H4 (cell line): ENCODE measurements at regions not wholly inside any gene's neighbourhood (a gene's known extent, or its start where the extent isn't known, plus 50 kb on each side); places are given as distances from the start of the nearest gene placed in this dataset.
"Not testable (repeated sequence)": the region's sequence is repeated elsewhere in the genome, so short reads cannot be mapped to it uniquely, and the experiment has no call there.

Experiments
- DNase-seq: peaks from one replicate; pipeline ENCODE4 v3.0.0-alpha.2; 2015; ENCODE audit warnings: low spot score

- DNase-seq, result not testable (repeated sequence)
These were observed 162.2 kb downstream of the LAT start for GRCh38 chr16:29146808-29147643.

DNA sequence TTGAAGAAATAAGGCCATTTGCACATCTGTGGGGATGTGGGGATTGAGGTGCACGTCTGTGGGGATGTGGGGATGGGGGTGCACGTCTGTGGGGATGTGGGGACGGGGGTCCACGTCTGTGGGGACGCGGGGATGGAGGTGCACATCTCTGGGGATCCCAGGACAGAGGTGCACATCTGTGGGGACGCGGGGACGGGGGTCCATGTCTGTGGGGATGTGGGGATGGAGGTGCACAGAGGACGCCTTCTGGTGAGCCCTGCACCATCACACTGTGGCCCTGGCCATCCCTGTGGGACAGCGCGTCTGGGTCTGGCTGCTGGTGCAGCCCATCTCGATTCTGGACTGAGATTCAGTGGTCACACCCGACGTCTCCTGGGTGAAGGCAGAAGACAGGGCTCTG is 161.4 kb downstream of the LAT start:
- DNase-seq, result no peak

GRCh38 chr16:29145486-29146225 is 160.8 kb downstream of the LAT start:
- not testable (repeated sequence) for DNase-seq

GRCh38 chr16:29145086-29145485 is 160.2 kb downstream of the LAT start:
- not testable (repeated sequence) for DNase-seq

DNA sequence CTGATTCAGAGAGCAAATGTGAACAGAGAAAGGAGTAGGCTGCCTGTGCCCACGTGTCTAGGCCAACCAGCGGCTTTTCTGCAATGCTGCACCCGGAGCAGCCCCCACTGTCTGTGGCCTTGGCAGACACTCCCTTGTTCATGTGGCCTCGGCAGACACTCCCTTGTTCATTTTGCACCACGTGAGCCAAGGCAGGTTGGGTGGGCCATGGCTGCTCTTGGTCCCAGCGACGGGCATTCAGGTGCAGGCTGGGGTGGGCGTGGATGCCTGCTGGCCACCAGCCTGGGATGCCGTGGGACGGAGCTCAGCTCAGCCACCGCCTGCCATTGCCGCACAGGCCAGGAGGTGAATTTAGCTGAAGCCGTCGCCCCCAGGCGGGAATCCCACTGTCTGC is 159.8 kb downstream of the LAT start:
- not testable (repeated sequence) for DNase-seq

DNA sequence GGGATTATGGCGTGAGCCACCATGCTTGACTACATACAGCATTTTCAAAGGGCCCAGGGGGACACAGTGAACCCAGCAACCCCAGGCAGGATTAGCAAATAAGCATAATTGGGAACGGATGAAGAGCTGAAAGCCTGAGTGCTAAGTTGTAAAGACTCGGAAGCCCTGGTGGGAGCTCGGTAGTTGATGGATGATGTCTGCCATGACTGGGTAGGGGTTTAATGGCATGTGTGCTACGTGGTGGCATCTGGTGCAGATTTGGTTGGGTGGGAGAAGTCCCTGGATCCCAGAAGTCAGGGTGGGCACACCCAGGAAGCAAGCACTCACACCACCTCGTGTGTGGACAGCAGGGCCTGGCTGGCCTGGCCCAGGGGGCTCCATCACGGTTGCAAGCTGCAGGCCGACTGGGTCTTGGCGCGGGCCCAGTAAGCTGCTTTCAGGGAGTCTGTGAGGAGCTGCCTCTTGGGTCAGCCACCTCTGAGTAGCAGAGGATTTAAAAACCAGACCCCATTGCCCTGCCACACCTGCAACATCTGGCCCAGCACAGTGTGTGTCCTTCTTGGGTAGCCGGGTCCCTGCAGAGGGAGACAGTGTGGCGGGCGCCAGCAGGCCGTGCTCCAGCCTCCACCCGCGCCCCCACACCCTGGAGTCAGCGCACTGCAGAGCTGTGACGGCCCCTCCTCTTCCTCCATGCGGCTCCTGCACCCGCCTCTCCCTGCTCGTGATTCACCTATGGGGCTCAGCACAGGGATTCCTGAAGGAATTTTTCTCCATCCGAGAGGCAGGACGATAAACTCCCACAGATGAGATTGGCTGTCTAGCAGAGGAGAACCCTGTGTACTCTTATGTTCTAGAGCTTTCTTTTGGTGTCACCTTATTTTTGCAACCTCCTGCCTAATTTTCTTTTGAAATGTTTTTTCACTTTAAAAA is 159.2 kb downstream of the LAT start:
- not testable (repeated sequence) for DNase-seq

DNA sequence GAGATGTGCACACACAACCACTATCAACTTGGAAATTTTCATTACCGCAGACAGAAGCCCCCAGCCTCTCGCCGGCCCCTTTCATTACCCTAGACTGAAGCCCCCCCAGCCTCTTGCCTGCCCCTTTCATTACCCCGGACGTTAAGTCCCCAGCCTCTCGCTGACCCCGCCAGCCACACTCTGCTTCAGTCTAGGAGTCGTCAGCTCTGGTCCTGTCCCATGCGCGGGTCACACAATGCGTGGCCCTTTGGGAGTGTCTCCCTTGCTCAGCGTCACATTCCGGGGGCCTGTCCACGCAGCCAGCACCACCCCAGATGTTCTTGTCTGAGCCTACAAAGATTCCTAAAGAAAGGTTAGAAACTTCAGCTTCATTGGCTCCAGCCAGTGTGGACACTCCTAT is 157.7 kb downstream of the LAT start:
- DNase-seq, result not testable (repeated sequence)

DNA sequence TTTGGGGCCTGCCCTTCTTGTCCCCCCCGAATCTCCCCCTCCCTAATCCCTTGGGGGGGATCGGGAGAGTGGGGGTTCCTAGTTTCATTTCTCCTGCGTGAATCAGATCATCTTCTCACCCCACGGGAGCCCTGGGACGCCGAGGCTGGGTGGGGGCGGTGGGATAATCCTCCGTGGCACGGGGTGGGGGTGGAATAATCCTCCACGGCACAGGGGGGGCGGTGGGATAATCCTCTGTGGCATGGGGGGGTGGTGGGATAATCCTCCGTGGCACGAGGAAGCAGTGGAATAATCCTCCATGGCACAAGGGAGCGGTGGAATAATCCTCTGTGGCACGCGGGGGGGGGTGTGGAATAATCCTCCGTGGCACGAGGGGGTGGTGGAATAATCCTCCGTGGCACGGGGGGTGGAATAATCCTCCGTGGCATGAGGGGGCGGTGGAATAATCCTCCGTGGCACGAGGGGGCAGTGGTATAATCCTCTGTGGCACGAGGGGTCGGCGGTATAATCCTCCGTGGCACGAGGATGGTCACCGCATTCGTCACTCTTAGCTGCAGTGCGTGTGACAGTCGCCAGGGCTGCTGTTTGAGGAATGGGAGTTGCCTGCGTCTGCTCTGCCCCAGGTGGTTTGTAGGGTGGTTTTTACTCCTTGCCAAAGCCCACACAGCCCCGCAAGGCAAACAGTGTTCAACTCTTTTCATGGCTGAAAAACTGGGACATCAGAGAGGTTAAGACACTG is 156.9 kb downstream of the LAT start:
- DNase-seq, result no peak

DNA sequence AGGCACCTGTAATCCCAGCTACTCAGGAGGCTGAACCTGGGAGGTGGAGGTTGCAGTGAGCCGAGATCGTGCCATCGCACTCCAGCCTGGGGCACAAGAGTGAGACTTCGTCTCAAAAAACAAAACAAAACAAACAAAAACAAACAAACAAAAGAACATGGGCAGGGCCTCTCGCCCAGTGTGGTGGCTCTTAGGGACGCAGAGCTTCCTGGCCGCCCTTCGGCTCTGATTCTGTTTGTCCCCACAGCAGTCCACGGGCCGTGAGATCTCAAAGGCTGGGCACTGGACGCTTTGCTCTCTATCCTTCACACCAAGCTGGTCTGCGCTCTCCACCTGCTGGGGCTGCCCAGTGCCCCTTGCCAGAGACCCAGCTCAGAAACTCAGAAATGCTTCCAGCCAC is 156.3 kb downstream of the LAT start:
- not testable (repeated sequence) for DNase-seq

GRCh38 chr16:29139901-29140855 is 155.3 kb downstream of the LAT start:
- not testable (repeated sequence) for DNase-seq

DNA sequence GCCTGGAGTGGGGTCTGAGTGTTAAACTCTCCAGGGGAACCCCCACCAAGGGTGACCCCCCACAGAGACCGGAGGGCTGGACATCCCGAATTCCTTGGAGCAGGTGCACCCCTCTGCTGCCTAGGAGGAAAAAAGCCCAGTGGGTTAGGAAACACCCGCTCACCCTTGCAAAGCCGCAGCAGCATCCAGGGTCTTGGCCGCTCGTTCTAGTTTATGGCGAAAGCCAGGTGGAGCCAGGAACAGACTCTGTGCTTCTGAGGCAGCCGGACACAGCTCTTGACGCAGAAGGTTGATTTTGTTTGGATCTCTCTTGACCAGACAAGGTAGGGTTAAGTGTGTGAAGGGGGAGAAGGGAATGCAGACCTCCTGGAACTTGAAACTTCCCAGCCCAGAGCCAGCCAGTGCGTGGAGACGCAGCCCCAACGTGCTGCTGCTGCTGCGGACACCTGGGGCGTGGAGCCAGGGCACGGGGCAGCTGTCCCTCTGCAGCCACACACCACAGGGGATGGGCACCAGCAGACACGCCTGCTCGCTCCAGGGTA is 154.5 kb downstream of the LAT start:
- DNase-seq, result no peak

DNA sequence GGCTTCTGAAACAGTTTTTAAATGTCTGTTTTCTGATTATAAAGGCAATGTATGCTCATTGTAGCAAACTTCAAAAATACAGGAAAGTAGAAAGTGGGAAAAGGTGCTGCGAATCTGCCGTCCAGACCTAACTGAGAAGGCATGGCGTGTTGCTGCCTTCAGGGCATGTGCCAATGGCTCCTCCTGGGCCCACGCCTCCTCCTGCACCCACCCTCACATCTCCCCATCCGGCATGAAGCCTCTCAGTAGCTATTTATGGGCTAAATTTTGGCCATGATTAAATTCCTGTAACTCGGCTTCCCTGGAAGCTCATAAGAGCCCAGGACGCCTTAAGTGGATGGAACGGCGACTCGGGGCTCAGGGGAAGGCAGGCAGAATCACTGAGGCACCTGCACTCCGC is 153.8 kb downstream of the LAT start:
- not testable (repeated sequence) for DNase-seq

- DNase-seq, result not testable (repeated sequence)
These were observed 153.2 kb downstream of the LAT start for GRCh38 chr16:29137894-29138662.

DNA sequence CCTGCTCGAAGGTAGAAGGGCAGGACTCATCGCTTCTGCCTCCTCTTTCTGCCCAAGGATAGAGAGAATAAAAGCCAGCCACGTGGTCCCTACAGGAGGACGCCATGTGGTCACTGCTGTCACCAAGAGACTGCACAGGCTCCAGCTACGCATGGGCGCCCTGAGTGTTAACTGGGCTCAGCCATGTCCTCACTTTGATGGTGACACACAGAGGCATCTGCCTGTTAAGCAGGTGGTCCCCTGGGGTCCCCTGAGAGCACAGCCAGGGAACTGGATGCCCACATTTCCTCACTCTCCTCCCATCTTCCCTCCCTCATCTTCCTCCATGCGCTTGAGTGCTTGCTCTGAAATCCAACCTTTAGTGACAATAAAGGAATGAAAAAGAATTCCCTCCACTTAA is 152.6 kb downstream of the LAT start:
- not testable (repeated sequence) for DNase-seq

DNA sequence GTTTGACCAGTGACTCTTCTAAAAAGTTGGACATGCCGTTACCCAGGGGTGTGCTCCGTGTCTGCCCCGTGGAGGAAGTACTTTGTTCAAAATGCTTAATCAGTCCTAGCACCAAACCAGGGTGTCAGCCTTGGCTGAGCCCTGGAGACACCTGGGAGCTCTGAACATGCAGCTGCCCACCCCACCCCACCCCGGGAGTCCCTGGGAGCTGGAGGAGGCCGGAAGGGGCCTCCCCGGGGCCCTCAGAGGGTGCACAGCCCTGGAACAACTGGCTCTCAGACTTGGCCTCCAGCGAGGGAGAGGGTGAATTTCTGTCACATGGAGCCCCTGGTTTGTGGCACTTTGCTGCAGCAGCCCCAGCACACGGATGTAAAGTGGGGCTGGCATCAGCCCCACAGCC is 152.1 kb downstream of the LAT start:
- DNase-seq, result not testable (repeated sequence)

DNA sequence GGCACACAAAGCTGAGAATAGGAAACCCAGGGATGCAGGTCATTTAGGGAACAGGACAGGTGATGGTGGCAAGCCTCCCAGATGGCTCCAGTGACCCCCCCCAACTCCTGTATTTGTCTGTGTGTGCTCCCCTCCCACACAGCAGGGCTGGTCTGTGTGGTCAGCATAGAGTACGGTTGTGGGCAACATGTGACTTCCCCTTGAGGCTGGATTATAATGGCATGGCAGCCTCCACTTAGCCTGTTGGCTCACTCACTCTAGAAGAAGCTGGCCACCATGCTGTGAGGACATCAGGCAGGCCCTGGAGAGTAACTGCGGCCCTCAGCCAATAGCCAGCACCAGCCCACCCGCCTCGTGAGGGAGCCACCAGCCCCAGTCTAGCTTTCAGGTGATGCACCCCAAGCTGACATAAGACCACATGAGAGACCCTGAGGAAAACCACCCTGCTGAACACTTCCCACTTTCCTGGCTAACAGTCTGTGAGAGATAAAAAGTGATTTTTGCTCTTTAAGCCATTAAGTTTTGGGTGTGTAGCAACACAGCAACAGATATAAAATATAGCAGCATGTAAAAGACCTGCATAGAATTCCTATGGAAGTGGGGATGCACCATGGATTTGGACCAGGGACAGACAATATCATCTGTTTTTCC is 151.3 kb downstream of the LAT start:
- not testable (repeated sequence) for DNase-seq

DNA sequence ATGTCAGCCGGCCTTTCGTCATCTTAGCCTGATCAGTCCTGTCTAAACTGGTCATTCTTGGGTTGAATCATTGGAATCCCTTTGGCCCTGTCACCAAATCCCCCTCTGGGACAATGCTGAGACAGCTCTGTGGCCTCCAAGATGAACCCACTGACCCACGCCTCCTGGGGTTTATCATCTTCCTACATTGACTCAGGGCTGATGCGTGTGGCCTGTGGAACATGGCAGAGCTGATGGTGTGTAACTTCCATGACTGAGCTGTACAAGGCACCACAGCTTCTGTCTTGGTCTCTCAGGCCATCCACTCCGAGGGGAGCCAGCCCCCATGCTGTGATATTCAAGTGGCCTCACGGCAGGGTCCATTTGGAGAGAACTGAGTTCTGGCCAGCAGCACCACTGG is 150.2 kb downstream of the LAT start:
- DNase-seq, result not testable (repeated sequence)

DNA sequence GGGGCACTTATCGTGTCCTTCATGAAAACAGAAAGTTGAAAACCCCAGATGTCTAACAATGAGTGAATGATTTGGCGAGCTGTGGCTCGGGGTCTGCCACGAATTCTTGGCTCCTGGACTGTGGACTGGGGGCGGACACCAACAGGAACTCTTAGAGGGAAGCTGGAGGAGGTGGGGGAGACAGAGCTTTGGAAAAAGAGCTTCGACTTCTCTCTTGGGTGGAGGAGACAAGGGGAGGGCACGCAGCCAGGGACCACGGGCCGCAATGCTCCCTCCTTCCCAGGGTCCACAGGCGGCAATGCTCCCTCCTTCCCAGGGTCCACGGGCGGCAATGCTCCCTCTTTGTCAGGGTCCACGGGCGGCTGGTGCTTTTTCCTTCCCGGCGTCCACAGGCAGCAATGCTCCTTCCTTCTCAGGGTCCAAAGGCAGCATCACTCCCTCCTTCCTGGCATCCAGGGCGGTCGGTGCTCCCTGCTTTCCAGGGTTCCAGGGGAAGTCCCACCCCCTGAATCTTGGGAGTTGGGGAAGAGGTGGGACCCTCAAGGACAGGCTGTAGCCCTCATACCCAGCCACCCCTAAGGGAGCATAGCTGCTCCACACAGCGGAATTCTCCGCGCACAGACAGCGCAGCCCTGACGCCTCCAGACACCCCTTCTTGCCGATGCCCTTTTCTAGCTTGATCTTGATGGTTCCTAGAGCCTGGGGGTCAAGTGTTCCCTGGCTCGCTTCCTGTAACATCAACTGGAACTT is 149.0 kb downstream of the LAT start:
- not testable (repeated sequence) for DNase-seq
